ENCODE measurements at regions not wholly inside any gene's neighbourhood (a gene's known extent, or its start where the extent isn't known, plus 50 kb on each side); places are given as distances from the start of the nearest gene placed in this dataset.

DNA sequence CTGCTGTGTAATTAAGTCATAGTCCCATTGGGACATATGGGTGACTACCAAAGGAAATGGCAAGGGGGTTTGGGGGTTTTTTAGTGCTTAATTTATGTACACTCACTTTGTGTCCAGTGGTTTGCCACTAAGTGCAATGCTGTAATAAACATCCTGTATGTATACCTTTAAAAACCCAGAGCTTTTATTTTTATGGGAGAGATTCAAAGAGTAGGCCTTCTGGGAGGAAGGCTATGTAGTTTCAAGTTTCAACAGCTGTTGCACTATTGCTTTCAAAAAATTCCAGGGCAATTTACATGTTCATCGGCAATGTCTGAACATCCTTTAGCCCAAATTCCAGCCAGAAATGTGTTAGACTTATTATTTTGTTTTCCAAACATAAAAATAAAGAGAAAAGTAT is 744.7 kb downstream of the XPNPEP1 start:
- no peak for TF ChIP-seq EZH2phosphoT487 (IDR thresholded peaks at IDR 0.05; ENCODE audit: borderline replicate concordance, low read depth, low read length)
- TF ChIP-seq, protein P1, sequence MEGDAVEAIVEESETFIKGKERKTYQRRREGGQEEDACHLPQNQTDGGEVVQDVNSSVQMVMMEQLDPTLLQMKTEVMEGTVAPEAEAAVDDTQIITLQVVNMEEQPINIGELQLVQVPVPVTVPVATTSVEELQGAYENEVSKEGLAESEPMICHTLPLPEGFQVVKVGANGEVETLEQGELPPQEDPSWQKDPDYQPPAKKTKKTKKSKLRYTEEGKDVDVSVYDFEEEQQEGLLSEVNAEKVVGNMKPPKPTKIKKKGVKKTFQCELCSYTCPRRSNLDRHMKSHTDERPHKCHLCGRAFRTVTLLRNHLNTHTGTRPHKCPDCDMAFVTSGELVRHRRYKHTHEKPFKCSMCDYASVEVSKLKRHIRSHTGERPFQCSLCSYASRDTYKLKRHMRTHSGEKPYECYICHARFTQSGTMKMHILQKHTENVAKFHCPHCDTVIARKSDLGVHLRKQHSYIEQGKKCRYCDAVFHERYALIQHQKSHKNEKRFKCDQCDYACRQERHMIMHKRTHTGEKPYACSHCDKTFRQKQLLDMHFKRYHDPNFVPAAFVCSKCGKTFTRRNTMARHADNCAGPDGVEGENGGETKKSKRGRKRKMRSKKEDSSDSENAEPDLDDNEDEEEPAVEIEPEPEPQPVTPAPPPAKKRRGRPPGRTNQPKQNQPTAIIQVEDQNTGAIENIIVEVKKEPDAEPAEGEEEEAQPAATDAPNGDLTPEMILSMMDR (conservative IDR thresholded peaks at IDR 0.05; ENCODE audit: low read length): no peak
- H3K36me3 ChIP-seq (ENCODE audit: insufficient read depth, low read length): no peaks in the 10 kb centered on the region
- H3K4me3 ChIP-seq (ENCODE audit: low read depth, low read length, poor library complexity, severe bottlenecking): no peak overlapping the region
- DNase-seq (ENCODE audit: low spot score): no peak
- ChIA-PET POLR2A (no interaction called here), CTCF (ENCODE audit: unreplicated experiment) (no interaction called here)
- H3K27ac ChIP-seq (ENCODE audit: low read depth, low read length, poor library complexity, severe bottlenecking): no peak overlapping the region
- no TSS peak for BruUV-seq (replicated peaks)
- H3K79me2 ChIP-seq (ENCODE audit: insufficient read depth, low read depth, low read length): no peaks in the 10 kb centered on the region
- H4K20me1 ChIP-seq (ENCODE audit: insufficient read depth, low read length): no peaks in the 10 kb centered on the region
- H3K4me1 ChIP-seq (ENCODE audit: insufficient read depth, low read length, poor library complexity, severe bottlenecking): no peaks in the 10 kb centered on the region
- no peaks in the 10 kb centered on the region for H3K9me2 ChIP-seq (ENCODE audit: insufficient read depth, low read length)
- no peak overlapping the region for H3K4me2 ChIP-seq (ENCODE audit: low read length)
- intact Hi-C loops (cut with micrococcal nuclease; ENCODE audit: unreplicated experiment): no loop called here
- H2AFZ ChIP-seq (ENCODE audit: low read length): no peak overlapping the region
- H3K9me3 ChIP-seq (ENCODE audit: low read length): no peaks in the 10 kb centered on the region

DNA sequence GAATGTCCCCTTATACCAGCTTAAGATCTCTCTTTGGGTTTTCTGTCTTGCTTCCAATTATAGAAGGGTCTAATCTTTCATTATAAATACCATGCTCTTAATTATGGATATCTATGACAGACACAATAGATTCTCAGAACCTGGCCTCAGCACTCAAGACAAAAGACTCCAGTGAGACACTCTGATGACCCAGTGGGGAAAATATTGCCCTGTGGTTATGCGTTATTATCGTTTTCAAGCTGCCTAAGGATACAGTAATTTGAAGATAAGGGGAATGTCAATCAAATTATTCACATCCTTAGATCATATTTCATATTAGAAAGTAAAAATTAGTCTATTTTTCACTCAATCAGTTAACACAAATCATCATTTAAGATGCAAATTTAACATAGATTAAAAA is 748.8 kb downstream of the XPNPEP1 start:
- H3K27ac ChIP-seq (ENCODE audit: low read depth, low read length, poor library complexity, severe bottlenecking): no peak overlapping the region
- H3K4me3 ChIP-seq (ENCODE audit: low read depth, low read length, poor library complexity, severe bottlenecking): no peak overlapping the region
- ChIA-PET CTCF (ENCODE audit: unreplicated experiment) (no interaction called here), POLR2A (interaction anchor here (0.7 kb wide), 2 partner anchors 1169 to 1984 kb away, joined by 3 to 4 read pairs; no protein-coding TSS in a partner anchor)
- H3K9me3 ChIP-seq (ENCODE audit: low read length): no peaks in the 10 kb centered on the region
- TF ChIP-seq, protein P1 (conservative IDR thresholded peaks at IDR 0.05; ENCODE audit: low read length): no peak
- TF ChIP-seq EZH2phosphoT487 (IDR thresholded peaks at IDR 0.05; ENCODE audit: borderline replicate concordance, low read depth, low read length): no peak
- no peaks in the 10 kb centered on the region for H3K79me2 ChIP-seq (ENCODE audit: insufficient read depth, low read depth, low read length)
- H3K4me2 ChIP-seq (ENCODE audit: low read length): no peak overlapping the region
- H3K4me1 ChIP-seq (ENCODE audit: insufficient read depth, low read length, poor library complexity, severe bottlenecking): no peaks in the 10 kb centered on the region
- H2AFZ ChIP-seq (ENCODE audit: low read length): no peak overlapping the region
- H3K36me3 ChIP-seq (ENCODE audit: insufficient read depth, low read length): no peaks in the 10 kb centered on the region
- intact Hi-C loops (cut with micrococcal nuclease; ENCODE audit: unreplicated experiment): no loop called here
- no peaks in the 10 kb centered on the region for H4K20me1 ChIP-seq (ENCODE audit: insufficient read depth, low read length)
- no peak for DNase-seq (ENCODE audit: low spot score)
- H3K9me2 ChIP-seq (ENCODE audit: insufficient read depth, low read length): no peaks in the 10 kb centered on the region
- BruUV-seq (replicated peaks): no TSS peak

DNA sequence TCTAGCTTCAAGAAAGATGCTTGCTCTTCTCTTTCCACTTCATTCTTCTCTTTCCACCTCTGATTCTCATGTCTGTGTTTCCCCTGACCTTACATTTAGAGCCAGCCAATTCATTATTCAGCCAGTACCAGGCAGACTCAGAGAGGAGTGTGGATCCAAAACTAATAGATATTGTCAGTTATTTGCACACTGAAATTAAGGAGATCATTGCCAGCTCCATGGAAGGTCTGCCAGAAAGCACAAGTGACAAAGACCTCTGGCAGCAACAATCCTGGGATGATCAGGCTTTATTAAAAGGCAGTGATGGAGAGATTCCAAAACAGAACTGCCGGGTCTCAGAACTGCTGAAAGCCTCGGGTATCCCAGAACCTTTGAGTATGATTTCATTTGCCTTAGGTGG is 749.4 kb downstream of the XPNPEP1 start:
- no peaks in the 10 kb centered on the region for H3K36me3 ChIP-seq (ENCODE audit: insufficient read depth, low read length)
- no peak overlapping the region for H3K4me3 ChIP-seq (ENCODE audit: low read depth, low read length, poor library complexity, severe bottlenecking)
- BruUV-seq (replicated peaks): no TSS peak
- no peak overlapping the region for H3K4me2 ChIP-seq (ENCODE audit: low read length)
- intact Hi-C loops (cut with micrococcal nuclease; ENCODE audit: unreplicated experiment): no loop called here
- ChIA-PET POLR2A (no interaction called here), CTCF (ENCODE audit: unreplicated experiment) (no interaction called here)
- H3K4me1 ChIP-seq (ENCODE audit: insufficient read depth, low read length, poor library complexity, severe bottlenecking): no peaks in the 10 kb centered on the region
- no peaks in the 10 kb centered on the region for H3K9me2 ChIP-seq (ENCODE audit: insufficient read depth, low read length)
- TF ChIP-seq EZH2phosphoT487 (IDR thresholded peaks at IDR 0.05; ENCODE audit: borderline replicate concordance, low read depth, low read length): no peak
- TF ChIP-seq, protein P1 (conservative IDR thresholded peaks at IDR 0.05; ENCODE audit: low read length): no peak
- no peak overlapping the region for H2AFZ ChIP-seq (ENCODE audit: low read length)
- no peaks in the 10 kb centered on the region for H4K20me1 ChIP-seq (ENCODE audit: insufficient read depth, low read length)
- no peak for DNase-seq (ENCODE audit: low spot score)
- no peaks in the 10 kb centered on the region for H3K79me2 ChIP-seq (ENCODE audit: insufficient read depth, low read depth, low read length)
- no peak overlapping the region for H3K27ac ChIP-seq (ENCODE audit: low read depth, low read length, poor library complexity, severe bottlenecking)
- no peaks in the 10 kb centered on the region for H3K9me3 ChIP-seq (ENCODE audit: low read length)

Measured in OCI-LY7 (cell line).